GM12865 (cell line): ENCODE measurements at regions not wholly inside any gene's neighbourhood (a gene's known extent, or its start where the extent isn't known, plus 50 kb on each side); places are given as distances from the start of the nearest gene placed in this dataset.

ENCODE experiments used
- DNase-seq: peaks from one replicate; pipeline ENCODE4 v3.0.0; 2010; ENCODE audit warnings: low read depth
- H3K4me3 ChIP-seq: 2 replicates; pipeline ENCODE4 v1.5.1; 2011; ENCODE audit warnings: mild to moderate bottlenecking, low read depth, low read length, control low read depth
- TF ChIP-seq, protein P1 (sequence below): IDR thresholded peaks from 2 replicates; pipeline ENCODE4 v1.5.1; 2011; ENCODE audit warnings: low read length, control low read depth, low read depth, inconsistent platforms; ENCODE audit not compliant: insufficient read depth; ENCODE audit errors: missing control alignments

DNA sequence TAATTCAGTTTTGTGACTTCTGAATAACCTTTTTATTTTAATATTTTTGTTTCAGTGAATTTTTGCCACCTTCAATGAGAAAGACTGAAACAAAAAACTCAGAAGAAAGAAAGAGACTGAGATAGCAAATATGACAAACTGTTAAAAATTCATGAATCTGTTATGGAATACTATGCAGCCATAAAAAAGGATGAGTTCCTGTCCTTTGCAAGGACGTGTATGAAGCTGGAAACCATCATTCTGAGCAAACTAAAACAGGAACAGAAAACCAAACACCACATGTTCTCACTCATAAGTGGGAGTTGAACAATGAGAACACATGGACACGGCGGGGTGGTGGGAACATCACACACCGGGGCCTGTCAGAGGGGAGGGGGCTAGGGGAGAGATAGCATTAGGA, 193.4 kb upstream of the FGGY start:
- TF ChIP-seq, protein P1, sequence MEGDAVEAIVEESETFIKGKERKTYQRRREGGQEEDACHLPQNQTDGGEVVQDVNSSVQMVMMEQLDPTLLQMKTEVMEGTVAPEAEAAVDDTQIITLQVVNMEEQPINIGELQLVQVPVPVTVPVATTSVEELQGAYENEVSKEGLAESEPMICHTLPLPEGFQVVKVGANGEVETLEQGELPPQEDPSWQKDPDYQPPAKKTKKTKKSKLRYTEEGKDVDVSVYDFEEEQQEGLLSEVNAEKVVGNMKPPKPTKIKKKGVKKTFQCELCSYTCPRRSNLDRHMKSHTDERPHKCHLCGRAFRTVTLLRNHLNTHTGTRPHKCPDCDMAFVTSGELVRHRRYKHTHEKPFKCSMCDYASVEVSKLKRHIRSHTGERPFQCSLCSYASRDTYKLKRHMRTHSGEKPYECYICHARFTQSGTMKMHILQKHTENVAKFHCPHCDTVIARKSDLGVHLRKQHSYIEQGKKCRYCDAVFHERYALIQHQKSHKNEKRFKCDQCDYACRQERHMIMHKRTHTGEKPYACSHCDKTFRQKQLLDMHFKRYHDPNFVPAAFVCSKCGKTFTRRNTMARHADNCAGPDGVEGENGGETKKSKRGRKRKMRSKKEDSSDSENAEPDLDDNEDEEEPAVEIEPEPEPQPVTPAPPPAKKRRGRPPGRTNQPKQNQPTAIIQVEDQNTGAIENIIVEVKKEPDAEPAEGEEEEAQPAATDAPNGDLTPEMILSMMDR = no peak
- no peak overlapping the region for H3K4me3 ChIP-seq
- DNase-seq = no peak

DNA sequence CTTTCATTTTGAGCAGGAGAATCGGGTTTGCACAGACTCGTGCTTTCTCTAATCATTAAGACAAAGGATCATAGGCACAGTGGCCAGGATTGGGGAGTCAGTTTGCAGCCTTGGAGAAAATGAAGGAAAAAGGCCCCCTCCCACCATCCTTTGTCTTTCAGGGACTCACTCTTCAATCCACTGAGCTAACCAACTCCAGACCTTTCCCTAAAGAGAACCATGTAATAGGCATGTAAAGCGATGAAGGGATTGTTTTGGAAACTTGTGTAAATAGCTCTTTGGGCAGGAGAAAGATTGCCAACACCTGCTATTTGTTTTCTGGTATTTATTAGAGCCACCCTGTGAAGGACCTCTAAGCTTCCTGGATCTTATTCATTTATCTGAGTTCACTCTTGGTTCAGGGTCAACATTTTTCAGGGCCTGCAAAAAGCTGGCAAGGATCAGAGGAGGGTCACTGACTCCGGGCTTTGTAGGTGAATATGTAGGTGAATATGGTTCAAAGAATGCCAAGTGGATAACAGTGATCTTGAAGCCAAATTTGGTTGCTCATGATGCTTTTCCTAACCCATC, 192.6 kb upstream of the FGGY start:
- no peak for DNase-seq
- TF ChIP-seq, protein P1 = no peak
- H3K4me3 ChIP-seq = no peak overlapping the region

DNA sequence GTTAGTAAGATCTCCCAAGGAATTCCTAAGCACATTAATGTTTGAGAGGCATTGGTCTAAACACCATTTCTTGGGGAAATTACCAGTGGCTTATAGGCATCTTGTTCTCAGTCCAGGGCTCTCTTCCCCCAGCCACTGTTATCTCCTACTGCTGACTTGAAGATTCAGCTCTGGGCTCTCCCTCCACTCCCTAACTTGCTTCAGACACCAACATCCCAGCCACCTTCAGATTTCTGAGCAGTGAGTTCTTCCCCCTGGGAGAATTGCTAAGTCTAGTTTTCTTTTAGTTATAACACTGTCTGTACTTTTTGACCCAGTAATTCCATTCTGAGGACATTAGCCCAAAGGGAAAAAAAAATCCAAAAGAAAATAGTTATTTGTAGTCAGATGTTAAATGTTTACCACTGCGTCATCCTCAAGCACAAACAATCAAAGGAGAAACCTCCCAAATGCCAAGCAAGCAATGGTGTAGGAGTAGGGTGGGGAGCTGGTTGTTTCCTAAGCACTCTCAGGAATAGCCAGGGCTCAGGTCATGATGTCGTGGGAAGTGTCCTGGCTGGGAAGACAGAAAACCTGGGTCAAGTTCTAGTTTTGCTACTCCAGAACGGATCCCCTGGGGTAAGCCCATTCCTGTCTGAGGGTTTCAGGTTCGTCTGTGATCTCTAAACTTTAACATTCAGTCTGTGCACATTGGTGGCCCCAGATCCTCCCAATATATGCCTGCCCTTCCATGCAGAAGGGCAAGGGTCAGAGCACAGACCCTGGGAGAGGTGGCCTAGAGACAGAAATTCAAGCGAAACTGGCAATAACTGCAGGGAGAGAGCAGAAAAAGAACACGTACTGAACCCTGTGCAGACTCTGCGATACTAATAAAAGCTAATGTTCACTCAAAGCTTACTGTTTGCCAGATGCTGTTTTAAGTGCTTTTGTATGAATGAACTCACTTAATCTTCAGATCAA, 191.1 kb upstream of the FGGY start:
- H3K4me3 ChIP-seq = no peak overlapping the region
- TF ChIP-seq, protein P1 = no peak
- no peak for DNase-seq

DNA sequence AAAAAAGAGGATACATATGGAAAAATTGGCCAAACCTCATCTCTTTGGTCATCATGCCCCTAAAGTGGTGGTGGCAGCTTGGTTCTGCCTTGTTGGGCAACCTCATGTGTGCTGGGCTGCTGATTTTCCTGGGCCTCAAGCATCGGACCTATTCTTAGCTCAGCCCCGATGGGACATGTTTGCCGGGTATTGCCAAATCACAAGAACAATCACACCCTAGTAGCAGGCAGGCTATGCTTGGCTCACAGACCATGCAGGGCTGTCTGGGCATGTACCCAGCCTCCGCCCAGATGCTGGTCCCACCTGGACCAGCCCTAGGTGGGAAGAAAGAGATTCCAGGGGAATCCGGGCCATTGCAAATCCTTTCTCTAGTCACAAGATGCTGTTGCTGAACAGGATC, 189.4 kb upstream of the FGGY start:
- H3K4me3 ChIP-seq = no peak overlapping the region
- TF ChIP-seq, protein P1 = no peak
- DNase-seq = no peak

DNA sequence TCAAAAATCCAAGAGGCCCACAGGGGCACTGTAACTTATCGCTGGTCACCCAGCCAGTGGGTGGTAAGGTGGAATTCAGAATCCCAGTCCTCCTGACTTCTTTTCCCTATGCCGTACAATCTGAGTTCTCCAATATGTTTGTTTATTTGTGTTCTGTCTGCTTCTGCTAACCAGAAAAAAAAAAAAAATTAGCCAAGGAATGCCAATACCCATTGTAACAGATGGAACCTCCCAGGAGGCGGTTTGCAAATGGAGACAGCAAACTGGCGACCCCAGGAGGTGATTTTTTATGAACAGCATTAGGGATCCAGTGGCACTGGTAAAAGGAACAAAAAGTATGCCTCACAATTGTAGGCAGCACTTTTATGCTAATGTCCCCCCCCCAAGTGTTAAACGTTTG, 189.0 kb upstream of the FGGY start:
- no peak for DNase-seq
- no peak overlapping the region for H3K4me3 ChIP-seq
- TF ChIP-seq, protein P1 = no peak

DNA sequence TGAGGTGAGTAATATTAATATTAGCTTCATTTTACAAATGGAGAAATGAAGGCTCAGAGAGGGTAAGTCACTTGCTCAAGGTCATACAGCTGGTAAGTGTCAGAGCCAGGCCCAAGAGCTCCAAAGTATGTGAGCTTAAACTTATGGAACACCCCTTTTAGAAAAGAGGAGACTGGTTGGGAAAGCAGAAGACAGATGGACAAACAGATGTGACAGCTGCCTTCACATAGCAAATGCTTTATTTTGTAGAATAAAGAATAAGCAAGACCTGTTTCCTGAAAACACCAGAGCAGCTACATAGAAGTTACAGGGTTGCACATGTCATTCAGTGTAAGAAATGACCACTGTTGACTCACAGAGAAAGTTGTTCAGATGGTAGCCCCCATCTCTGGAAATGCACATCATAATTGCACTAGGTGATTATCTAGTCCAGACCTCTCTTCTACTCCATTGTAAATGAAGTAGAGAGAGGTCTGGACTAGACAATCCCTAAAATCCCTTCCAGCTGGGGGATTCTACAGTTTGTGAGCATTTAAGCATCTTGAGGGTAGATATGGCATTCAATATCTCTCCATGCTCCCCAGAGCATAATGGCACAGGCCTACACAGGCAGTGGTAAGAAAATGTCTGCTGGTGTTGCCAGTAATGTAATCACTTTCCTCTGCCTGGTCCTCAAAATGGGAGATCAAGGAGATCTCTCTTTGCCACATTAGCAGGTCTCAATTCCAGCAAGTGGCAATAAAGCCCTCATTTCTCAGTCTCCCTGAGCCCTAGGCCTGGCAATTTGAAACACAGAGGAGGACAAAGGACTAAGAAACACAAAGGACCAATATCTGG, 188.2 kb upstream of the FGGY start:
- H3K4me3 ChIP-seq = no peak overlapping the region
- no peak for DNase-seq
- TF ChIP-seq, protein P1 = no peak
